Epithelial cell of prostate (primary cell): ENCODE measurements at regions not wholly inside any gene's neighbourhood (a gene's known extent, or its start where the extent isn't known, plus 50 kb on each side); places are given as distances from the start of the nearest gene placed in this dataset.

ENCODE experiments used
- DNase-seq: peaks from one replicate; pipeline ENCODE4 v3.0.0-alpha.2; 2011; ENCODE audit warnings: low read depth, low spot score
- H3K27ac ChIP-seq: fragments of 450-650 bp; 2 replicates; pipeline ENCODE4 v1.5.1; 2017; ENCODE audit warnings: mild to moderate bottlenecking

DNA sequence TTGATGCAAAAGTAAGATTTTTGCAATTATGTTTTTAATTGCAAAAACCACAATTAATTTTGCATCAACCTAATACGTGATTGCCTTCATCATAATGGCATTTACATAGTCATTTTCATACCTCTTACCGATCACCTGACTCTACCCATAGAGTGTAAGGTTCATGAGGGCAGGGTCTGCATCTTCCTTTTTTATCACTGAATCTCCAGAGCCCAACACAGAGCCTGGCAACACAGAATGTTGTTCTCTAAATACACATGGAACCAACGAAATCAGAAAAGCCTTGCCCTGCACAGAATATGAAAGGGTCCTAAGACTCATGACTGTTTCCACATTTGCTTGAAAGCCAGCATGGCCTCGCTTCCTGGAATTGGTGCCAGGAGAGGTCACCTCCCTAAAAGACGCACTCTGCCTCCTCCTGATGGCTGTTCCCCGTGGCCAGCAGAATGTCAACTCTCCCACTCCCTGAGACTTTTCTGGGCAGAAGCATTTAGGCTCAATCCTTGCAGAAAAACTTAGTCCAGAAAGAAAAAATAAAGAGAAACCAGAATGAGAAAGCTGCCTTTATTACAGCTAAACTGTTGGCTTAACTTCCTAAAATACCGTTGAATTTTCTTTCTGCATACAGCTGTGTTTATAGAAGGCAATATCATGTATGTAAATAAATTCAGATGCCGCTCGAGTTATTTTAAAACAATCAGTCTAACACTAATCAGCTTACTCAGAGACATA is 327.8 kb upstream of the MAF start:
- DNase-seq = no peak
- no peak overlapping the region for H3K27ac ChIP-seq

DNA sequence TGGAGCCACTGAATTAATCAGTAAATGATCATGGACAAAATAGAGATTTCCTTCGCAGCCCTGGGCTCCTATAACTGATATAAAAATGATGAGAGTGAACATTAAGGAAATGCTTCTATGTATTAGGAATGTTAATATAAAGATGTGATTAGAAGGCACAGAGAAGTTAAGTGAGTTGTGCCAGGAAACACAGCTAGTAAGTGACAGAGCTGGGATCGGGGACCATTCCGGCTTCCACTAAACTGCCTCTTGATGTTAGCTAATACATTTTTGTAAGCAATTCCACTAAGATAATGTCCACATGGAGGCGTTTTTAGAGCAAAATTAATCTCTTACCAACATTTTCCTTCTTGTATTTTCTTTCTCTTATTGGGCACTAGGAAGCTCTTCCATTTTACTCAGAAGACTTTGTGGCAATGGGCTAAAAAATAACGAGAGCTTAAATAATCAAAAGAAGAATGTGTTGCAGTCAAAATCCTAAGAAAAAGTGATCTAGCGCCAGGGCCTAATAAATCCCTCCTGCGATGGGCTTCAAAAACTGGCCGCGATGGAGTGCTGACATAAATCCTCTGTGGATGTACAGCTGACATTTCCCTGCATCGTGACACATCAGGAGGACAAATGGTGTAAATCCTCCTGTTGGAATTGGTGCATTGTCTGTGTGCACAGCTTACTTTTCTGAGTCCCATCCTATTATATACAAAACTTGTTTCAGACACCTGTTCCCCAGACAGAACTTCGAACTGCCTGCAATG is 326.1 kb upstream of the MAF start:
- no peak overlapping the region for H3K27ac ChIP-seq
- DNase-seq = no peak

DNA sequence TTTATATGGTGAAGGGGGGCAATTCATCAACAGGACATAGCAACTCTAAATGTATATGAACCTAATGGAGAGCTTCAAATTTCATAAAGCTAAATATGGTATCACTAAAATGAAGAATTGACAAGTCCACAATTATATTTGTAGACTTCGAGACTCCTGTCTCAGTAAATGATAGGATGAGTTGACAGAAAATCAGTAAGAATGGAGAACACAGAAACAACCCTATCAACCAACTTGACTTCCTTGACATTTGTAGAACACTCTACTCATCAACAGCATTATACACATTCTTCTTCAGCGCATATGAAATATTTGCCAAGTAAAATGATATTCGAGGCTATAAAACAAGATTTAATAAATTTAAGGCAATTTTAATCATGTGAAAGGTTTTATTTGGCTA is 322.9 kb upstream of the MAF start:
- no peak for DNase-seq
- no peak overlapping the region for H3K27ac ChIP-seq

DNA sequence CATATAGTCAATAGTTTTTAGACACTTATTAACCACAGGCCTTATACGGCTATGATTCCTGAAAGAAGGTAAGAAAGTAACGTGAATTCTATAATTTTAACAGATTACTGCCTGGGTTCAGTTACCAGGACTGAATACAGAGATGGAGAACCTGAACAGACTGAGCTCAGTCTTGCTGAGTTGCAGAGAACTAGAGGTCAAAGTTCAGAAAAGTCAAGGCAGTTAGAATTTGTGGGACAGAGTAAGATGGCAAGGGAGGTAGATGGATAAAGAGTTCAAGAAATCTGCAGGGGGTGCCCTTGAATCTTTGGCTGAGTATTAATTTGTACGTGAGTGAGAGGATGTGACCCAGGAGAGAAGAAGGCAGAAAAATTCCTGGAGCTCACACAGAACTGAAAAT is 320.1 kb upstream of the MAF start:
- no peak overlapping the region for H3K27ac ChIP-seq
- no peak for DNase-seq

DNA sequence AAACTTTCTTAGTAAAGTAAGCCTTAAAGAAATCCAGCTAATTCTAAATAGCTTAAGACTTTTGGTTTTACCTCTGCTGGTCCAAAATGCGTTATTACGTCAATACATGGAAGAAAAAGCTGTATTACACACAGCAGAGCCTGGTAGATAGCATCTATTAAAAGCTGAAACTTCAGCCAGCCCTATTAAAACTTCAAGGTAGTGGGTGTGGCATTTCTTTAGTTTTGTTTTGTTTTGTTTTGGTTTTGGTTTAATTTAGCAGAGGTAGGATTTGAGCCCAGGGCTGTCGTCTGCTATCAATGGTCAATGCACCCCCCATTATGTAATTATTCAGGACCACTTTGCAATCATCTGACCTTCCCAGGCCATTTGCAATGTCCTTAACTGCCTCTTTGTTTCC is 318.4 kb upstream of the MAF start:
- no peak overlapping the region for H3K27ac ChIP-seq
- DNase-seq = no peak

DNA sequence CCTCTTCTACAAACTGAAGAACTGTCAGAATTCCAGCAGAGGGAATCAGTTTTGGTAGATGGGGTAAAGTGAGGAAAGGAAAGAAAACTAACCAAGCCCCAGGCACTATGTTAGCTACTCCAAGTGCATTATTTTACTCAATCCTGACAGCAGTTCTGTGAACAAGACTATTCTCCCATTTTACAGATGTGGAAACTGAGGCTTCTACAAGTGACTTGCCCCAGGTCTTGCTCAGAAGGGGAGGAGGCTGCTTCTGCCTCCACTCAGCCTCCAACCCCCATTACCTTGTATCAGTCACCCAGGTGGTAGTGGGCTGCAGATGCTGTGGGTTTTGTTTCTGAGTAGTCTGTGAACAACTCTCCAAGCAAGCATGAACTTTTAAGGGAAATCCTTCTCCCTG is 315.2 kb upstream of the MAF start:
- no peak for DNase-seq
- no peak overlapping the region for H3K27ac ChIP-seq

DNA sequence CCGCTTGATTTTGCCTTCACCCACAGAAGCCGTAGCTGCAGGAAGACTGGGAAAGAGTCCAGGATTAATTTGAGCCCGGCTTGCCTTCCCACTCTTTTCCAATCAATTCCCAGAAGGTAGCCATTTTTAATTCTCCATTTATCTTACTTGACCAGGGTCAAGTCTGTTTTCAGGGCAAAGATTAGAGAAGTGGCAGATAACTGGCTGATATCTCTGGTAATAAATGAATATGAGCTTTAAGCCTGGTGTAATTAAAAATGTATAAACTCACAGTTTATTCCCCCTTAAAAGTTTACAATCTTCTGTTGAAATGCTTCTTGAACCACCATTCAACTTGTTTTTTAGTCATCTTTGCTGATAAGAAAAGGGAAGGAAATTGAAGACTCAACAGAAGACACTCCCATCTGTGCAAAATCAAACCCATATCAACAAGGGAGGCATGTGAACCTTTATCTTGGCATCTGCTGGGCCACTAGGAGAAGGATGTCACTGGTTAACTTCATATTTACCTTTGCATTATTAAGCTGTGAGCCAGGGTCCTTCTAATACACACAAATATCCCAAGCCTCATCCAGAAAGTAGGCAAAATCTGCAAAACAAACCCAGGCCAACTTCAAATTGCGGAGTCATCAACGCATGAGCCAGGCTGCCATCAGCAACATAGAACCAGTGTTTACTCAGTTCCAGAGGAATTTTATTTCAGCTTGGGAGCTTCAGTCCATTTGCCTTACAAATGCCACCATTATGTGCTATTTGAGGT is 314.6 kb upstream of the MAF start:
- H3K27ac ChIP-seq = no peak overlapping the region
- no peak for DNase-seq

DNA sequence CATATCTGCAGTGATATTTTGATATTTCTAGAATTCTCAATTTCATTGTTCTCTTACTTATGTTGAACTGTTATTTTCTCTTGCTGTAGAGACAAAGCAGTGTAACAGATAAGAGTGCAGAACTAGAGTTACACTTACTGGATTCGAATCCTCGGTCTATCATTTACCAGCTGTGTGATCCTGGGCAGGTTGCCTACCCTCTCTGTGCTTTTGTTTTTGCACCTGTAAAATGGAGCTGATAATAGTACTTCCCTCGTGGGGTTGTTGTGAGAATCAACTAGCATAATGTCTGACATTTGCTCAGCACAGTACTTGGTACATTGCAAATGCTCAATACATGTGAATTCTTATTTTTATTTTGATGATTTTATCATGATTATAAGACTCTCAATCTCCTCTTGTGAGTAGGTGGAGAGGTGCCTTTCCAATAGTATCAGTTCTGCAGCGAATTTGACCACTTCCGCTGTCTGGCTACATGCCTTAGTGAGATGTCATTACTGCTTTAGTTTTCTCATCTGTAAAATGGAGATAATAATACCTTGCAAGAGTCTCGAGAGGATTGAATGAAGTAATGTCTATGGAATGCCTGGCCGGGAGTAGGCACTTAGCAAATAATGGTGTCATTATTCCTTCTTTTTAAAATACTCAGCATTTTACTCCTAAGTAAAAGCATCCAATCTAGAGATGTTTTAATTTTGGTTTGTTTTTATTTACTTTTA is 312.2 kb upstream of the MAF start:
- no peak overlapping the region for H3K27ac ChIP-seq
- DNase-seq = no peak

DNA sequence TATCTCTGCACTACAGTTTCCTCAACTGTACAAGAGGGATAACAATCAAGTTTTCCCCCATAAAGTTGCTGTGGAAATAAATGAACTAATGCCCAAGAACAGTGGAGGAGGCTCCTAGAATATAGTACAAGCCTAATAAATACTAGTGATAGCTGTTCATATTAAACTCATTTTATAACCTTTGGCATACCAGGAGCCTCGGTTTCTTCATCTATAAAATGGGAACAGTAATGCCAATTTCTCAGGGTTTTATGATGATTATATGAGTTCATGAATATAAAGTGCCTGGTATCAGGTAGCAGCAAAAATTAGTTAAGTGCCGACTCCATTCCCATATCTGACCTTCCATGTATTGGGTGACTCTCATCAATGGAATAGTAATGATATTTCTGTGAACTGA is 311.1 kb upstream of the MAF start:
- no peak for DNase-seq
- H3K27ac ChIP-seq = no peak overlapping the region

DNA sequence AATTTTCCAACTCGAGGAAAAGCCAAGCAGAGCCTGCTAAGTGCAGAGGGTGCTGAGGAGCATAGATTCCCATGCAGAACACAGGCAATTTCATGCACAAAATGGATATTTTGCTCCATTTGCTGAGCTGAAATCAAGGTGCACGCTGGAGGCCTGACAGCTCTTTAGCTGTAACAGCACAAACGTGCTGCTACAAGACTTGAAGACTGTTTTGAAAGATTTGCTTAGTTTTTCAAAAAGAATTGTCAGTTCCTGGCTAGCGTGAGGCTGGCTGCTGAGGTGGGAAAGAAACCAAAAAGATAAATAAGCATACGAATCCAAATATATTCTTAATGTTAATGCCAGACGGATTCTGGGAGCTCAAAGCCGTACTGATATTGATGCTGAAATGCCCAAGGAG is 309.0 kb upstream of the MAF start:
- no peak overlapping the region for H3K27ac ChIP-seq
- DNase-seq = no peak

DNA sequence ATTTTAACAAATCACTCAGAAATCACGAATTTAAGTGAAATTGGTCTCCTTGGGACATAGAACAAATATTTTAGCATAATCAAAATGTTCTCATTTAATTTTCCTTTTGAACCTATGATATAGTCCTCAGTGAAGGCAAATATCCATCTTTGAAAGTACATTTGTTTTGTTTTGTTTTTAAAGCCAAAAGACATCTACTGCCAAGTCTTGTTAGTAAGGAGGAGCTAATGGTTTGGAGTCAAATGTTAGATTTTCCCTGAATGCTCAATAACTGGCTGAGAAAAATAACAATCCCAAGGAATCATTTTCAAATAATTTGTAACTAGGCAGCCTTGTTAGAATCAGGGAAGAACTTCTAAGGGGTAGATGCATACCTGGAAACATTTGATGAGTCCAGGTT is 302.9 kb upstream of the MAF start:
- no peak overlapping the region for H3K27ac ChIP-seq
- no peak for DNase-seq

DNA sequence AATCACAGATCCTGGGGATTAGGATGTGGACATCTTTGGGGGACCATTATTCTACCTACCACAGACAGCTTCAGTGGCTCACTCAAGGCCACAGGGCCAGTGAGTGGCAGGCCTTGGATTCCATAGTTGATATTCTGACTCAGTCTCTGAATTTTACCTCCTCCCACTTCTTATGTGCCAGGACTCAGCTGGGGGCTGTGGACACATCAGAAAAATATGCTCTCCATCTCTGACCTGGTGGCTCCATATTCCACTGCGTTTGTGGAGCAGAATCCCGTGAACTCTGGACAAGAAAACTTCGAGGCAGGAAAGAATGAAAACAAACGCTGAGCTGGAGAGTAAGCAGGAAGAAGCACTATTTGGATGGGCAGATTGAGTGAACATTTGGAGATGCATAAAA is 301.8 kb upstream of the MAF start:
- no peak for DNase-seq
- no peak overlapping the region for H3K27ac ChIP-seq

DNA sequence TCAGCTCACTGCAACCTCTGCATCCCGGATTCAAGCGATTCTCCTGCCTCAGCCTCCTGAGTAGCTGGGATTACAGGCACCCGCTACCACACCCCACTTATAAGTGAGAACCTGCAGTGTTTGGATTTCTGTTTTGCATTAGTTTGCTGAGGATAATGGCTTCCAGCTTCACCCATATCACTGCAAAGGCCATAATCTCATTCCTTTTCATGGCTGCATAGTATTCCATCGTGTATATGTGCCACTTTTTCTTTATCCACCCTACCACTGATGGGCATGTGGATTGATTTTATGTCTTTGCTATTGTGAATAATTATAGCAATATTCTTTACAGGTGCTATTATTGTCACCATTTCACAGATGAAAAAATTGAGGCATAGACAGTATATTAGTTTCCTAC is 301.0 kb upstream of the MAF start:
- no peak overlapping the region for H3K27ac ChIP-seq
- DNase-seq = no peak

DNA sequence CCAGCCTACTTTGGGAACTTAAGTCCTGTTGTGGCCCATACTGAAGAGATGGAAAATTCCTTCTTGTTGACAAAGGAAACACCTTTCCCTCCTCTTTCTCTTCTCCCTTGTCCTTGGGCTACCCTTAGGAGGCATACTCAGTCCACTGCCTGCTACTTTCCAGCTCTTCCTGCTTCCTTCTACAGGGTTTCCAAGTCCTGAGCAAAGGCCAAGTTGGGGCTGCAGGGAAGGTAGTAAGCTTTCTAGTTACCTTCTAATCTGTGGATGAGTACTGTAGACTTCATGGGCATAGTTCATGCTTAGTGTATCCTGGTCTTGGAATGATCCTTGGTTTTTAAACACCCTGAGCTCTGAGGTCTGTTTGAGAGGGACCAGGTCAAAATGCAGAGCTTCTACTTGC is 299.2 kb upstream of the MAF start:
- no peak for DNase-seq
- no peak overlapping the region for H3K27ac ChIP-seq

DNA sequence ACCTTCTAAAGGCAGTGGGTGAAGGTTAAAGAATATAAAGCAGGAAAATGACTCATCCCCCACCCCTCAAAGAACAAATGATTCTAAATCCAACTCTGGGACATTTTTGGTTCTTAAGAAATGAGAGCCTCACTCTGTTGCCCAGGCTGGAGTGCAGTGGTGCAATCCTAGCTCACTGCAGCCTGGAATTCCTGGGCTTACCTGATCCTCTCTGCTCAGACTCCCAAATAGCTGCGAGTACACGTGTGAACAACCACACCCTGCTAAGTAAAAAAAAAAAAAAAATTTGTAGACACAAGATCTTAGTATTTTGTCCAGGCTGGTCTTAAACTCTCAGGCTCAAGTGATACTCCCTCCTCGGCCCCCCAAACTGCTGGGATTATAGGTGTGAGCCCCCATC is 298.8 kb upstream of the MAF start:
- no peak overlapping the region for H3K27ac ChIP-seq
- no peak for DNase-seq

DNA sequence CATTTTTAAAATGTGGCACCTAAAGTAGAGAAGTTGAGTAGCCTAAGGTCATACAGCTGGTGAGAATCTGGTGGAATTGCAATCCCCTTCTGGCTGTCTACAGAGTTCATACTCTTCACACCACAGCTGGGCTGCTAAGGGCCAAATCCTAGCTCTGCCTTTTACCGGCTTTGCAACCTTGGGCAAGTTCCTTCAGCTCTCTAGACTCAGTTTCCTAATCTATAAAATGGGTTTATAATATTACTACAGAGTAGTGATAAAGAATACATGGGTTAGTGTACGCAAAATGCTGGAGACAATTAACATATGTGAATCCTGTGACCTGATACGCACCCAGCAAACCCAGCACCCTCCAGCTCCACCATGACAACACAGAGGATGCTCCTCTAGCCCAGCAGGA is 298.2 kb upstream of the MAF start:
- no peak for DNase-seq
- H3K27ac ChIP-seq = no peak overlapping the region

DNA sequence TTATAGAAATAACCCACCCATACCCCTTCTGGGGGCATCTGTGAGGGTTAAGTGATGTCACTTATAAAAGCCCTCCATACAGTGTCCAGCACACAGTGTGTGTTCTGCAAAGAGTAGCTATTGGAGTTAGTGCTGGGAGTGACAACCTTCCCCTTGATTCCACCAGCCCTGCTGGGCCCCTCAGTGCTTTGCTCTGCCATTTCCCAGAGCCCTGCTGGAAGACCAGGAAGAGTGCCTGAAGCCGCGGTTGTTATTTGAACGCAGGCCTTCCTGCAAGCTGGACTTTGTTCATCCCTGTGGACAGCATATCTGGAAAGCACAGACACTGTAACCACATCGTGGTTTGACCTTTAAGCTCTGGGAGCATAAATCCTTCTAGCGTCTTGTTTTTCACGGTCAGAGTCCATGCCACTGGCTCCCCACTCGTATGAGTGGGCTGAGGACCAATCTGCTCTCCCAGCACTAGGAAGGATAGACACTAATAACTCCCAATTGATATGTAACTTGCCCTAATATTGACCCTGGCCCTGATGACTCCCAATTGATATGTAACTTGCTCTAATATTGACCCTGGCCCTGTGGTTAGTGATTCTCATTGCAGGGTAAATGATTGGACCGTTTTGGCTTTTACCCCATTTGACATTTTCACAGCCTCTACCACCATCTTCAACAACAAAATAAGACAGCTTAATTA is 297.1 kb upstream of the MAF start:
- no peak overlapping the region for H3K27ac ChIP-seq
- DNase-seq = no peak

DNA sequence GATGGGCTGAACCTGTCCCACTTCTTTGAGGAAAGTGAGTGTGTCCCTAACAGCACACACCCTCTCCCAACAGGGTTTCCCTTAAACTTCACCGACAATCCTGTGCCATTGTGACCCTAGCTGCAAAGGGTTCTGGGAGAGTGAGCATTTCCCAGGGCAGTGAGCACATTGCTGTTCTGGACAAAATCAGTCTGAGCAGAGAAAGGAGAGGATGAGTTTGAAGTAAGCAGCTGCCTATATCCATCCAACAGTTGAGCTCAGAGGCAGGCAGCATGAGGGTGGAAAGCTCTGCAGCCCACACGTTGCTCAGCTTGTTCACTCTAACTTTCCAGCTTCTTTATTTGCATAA is 296.5 kb upstream of the MAF start:
- DNase-seq = no peak
- no peak overlapping the region for H3K27ac ChIP-seq

DNA sequence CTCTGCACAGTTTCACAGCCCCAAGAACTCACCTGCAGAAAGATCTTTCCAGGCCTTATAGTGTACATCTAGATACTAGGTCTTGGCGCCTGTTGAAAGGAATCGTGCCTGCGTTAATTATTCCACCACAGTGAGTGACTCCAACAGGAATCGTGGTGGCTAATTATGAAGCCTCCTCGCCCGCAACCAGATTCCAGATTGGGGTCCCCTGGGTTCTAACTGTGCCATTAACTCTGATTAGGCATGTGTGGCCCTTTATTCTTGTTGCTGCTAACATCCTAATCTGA is 295.3 kb upstream of the MAF start:
- H3K27ac ChIP-seq = no peak overlapping the region
- DNase-seq = no peak

DNA sequence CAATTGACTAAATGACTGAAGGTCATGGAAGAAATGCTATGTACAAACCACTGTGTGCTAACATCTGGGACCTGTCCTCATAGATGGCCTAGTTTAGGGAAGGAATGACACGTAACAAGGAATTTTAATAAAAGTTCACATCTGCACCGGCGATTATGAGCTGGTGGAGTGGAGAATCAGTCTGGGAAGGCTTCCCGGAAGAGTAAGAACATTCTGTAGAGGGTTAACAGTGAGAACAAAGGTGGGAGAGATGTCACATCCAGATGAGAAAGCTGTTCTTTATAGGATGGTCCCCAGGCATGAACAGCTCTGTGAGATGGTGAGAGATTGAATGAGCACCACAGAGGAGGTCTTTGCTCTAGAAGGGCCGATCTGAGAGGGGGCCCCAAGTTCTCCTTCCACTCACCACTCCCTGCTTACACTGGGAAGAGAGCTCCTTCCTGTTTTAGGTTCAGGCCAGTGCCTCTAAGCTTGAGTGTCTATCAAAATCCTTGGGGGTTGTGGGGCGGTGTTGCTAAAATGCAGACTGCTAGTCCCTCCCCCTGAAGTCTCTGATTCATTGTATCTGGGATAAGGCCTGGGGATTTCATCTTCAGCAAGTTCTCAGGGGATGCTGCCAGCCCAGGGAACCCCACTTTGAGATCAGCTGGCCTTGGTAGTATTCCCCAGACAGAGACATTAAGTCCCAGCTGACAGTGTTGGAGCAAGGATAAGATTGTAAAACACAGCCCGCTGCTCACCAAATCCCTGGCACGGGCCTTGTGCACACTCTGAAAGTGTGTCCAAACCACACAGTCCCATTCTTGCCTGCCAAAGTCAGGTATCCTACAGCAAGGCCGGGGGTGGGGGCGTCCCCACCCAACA is 294.7 kb upstream of the MAF start:
- no peak for DNase-seq
- H3K27ac ChIP-seq = no peak overlapping the region
